GM19463 (cell line): ENCODE measurements at regions not wholly inside any gene's neighbourhood (a gene's known extent, or its start where the extent isn't known, plus 50 kb on each side); places are given as distances from the start of the nearest gene placed in this dataset.

Experiments
- ATAC-seq: cut with Tn5 transposase; IDR thresholded peaks from one replicate; pipeline ENCODE4 v1.9.1; 2021; ENCODE audit warnings: mild to moderate bottlenecking, moderate library complexity; ENCODE audit not compliant: unreplicated experiment

GRCh38 chr22:49099089-49099488 lies 728.6 kb downstream of the BRD1 start:
- no peak for ATAC-seq

DNA sequence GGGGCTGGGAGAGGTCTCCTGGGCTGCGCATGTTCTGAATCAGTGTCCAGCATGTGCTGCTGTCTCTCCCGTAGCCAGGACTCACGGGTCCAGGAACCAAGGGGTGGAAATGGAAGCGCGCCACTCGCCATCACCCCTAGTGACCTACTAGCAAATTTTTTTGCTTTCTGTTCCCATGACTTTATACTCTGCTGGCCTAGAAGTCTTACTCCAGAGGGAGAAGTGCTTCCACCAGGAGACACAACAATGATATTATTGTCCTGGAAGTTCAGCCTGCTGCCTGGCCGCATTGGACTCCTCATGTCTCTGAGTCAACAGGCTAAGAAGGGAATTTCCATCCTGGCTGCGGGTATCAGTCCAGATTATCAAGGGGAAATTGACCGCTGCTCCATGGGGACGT lies 729.7 kb downstream of the BRD1 start:
- ATAC-seq = no peak

- no peak for ATAC-seq
Measured at GRCh38 chr22:49097171-49097925, 730.3 kb downstream of the BRD1 start.

DNA sequence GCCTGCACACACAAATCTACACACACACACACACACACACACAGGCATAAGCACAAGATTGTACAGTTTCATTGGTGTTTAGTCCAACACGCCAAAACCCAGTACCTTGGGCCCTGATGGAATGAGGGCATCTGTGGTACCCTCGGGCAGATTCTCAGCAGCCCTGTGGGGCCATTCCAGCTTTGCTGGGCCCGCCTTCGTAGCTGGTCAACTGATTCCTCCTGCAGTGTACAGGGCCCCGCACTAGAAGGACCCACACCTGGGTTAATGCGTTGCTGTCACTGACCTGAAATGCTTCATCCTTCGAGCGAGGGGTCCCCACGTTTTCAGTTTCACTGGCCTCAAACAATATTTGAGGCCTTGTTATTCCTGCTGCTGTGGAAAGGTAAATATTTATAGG lies 731.2 kb downstream of the BRD1 start:
- no peak for ATAC-seq

- ATAC-seq = no peak
Measured at GRCh38 chr22:49095366-49095765, 732.3 kb downstream of the BRD1 start.

DNA sequence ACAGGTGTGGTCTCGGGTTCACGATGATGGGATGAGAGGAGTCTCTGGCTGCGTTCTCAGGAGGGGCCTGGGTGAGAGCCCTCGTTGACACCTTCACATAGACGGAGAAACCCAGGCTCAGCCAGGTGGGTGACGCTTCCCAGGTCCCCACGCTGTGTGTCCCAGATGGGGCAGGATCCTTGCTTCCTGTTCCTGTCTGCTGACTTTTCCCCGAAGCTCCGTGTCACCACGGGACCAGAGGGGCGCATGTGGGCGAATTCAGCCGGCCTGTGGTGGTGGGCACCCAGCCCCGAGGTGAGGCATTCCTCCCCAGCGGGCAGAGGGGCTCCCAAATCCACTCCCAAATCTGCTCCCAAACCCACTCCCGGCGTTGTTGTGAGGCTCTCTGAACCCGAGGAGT lies 732.8 kb downstream of the BRD1 start:
- no peak for ATAC-seq

- ATAC-seq = no peak
Measured at GRCh38 chr22:49094151-49094550, 733.5 kb downstream of the BRD1 start.

GRCh38 chr22:49093192-49093880 lies 734.3 kb downstream of the BRD1 start:
- no peak for ATAC-seq

DNA sequence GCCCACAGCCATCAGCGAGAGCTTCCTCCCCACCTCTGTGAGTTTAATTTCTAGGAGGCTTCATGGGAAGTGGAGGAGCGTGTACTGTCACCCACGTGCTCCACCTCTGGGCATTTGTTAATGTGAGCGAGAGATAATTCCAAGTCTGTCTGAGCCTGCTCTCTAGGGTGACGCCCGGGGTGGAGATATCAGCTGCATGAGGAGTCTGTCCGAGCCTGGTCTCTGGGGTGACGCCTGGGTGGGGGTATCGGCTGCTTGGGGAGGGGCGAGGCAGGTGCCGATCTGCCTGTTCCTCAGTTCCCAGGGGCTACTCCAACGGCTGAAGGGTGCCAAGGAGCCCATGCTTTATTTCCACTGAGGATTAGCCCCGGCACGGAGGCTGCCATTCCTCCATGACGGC lies 735.0 kb downstream of the BRD1 start:
- no peak for ATAC-seq

DNA sequence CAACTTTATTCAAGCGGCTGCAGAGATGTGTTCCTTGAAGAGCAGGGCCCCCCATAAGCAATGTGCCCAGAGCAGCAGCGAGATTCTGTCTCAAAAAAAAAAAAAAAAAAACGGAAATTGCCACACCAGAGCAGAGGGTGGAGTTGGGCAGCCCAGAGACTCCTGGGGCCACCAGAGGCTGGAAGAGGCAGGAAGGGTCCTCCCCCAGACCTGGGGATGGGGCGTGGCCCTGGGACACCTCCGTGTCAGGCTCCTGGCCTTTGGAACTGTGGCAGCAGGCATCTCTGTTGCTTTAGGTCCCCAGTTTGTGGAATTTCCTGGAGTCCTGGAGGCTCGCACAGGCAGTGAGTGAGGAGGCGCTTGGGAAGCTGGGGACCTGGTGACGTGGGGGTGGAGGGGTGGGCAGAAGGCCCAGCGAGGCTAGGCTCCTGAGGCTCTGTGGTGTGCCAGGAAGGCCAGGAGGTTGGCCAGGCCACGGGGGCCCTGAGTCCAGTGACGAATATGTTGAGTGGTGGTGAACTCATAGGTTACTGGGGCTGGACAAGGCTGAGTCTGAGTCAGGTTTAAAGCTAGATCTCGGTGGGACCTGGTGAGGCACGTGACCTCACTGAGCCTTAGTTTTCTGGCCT lies 735.6 kb downstream of the BRD1 start:
- no peak for ATAC-seq

- ATAC-seq = no peak
Measured at GRCh38 chr22:49091451-49091850, 736.2 kb downstream of the BRD1 start.

DNA sequence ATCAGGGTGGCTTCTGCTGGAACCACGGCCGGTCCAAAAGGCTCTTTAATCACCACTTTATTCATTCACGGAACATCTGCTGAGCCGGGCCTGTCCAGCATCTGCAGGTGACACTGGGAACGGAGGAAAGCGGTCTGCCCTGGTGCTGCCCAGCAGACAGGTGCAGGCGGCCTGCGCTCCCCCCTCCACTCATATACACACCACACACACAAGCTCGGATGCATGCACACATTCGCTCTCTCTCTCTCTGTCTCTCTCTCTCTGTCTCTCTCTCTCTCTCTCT lies 736.9 kb downstream of the BRD1 start:
- no peak for ATAC-seq

DNA sequence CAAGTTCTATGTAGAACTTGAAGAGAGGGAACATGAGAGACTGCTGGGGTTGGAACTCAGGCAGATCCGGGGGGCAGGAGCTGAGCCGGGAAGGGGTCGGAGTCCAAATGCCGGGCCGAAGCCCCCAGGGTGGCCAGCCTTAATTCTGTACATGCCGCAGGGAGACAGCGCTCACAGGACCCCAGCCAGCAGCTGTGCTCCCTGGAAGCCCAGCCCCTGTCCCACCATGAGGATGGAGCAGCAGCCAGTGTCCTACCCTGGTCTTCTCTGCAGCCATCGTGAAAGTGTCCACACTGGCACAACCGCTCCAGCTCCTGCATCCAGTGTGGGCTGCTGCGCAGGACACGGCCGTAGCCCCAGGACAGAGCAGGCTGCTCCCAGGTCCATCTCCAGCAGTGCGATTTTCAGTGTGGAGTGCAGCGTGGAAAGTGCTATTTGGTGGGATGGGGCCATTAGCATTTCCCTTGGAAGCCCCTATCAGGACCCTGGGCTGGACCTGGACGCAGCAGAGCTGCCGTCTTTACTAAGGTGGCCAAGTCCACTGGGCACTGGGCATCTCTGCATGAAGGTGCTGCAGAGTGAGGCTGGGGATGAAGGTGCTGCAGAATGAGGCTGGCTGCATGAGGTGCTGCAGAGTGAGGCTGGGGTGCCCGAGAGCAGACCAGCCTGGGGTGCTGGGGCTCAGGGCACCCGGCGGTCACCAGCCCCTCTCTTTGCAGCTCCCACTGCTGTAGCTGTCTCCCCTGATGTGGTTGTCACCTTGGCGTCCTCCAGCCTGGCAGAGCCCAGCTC lies 737.4 kb downstream of the BRD1 start:
- ATAC-seq = no peak

- no peak for ATAC-seq
Measured at GRCh38 chr22:49088801-49089791, 738.6 kb downstream of the BRD1 start.

DNA sequence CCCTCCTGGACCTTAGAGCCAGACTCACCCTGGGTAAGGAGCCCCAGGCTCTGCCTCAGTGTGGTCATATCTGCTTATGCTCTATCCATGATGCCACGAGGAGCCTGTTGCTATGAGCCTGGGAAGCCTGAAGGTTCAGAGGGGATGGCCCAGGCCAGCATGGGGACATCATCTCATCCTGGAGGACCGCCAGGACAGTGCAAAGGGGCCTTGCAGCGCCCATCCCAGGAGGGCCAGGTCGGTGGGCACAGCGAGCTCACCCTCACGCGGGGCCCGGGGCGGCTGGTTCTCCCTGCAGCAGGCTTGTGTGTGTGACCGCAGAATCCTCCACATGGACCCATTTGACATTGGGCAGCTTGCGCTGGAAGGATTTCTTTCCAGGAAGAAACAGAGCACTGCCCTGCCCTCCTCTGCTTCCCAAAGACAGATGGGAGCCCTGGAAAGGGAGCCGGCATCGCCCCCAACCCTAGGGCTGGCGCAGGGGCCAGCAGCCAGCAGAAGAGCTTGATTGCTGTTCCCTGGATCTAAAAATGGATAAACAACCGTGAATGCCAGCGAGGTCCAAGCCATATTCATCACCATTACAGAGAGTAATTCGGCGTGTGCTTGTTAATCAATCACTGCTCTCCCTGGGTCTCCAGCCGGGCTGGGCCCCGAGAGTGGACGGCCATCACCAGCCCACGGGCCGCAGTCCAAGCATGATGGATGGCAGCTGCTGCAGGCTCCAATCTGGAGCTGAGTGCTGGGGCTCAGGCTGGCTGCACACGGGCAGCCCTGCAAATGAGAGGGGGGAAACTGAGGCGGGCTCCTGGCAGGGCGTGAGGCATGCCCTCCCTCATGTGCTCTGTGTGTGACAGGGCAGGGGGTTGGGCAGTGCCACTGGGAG lies 739.7 kb downstream of the BRD1 start:
- no peak for ATAC-seq

DNA sequence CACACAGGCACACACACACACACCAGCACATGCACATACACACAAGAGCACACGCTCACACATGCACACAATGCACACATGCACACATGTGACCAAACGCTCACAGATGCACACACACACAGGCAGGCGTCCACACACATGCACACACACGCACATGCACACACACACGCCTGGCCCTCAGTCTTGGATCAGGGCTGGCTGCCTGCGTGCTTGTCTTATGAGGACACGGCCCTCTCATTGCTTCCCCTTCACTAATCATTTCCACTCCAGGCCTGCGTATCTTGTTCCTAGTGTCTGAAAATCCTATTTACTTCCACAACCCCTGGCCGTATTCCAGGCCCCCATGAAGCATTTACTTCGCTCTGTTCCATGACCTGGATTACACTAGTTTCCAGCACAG lies 740.5 kb downstream of the BRD1 start:
- ATAC-seq = no peak

GRCh38 chr22:49086606-49087157 lies 741.0 kb downstream of the BRD1 start:
- ATAC-seq = no peak

- no peak for ATAC-seq
Measured at GRCh38 chr22:49086181-49086580, 741.5 kb downstream of the BRD1 start.

DNA sequence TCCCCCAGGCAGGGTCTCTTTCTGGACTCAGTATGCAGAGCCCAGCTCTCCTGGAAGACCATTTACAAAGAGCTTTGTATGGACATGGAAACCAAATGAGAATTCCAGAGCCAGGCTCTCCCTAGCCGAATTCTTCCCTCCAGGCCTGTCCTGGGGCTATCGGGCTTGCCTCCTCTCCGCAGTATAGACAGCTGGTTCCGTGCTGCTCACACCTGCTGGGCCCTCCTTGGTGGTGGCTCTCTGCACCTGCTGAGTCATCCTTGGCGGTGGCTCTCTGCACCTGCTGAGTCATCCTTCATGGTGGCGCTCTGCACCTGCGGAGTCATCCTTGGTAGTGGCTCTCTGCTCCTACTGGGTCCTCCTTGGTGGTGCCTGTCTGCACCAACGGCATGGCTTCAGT lies 743.5 kb downstream of the BRD1 start:
- ATAC-seq = no peak
